ENCODE measurements at regions not wholly inside any gene's neighbourhood (a gene's known extent, or its start where the extent isn't known, plus 50 kb on each side); places are given as distances from the start of the nearest gene placed in this dataset.

- TF ChIP-seq CTCF (conservative IDR thresholded peaks at IDR 0.05; ENCODE audit: low read length) = no peak
- no peak for TF ChIP-seq EZH2phosphoT487 (IDR thresholded peaks at IDR 0.05; ENCODE audit: borderline replicate concordance, low read depth, low read length)
Observed at GRCh38 chr1:224507771-224508523, 73.3 kb upstream of the WDR26 start.
